ENCODE measurements at regions not wholly inside any gene's neighbourhood (a gene's known extent, or its start where the extent isn't known, plus 50 kb on each side); places are given as distances from the start of the nearest gene placed in this dataset.

- TF ChIP-seq CTCF (conservative IDR thresholded peaks at IDR 0.05; ENCODE audit: low read length) = no peak
- no peak for TF ChIP-seq EZH2phosphoT487 (IDR thresholded peaks at IDR 0.05; ENCODE audit: borderline replicate concordance)
Measured at GRCh38 chr13:21988624-21989023, 317.8 kb downstream of the FGF9 start.
